BLaER1 (cell line): ENCODE measurements at regions not wholly inside any gene's neighbourhood (a gene's known extent, or its start where the extent isn't known, plus 50 kb on each side); places are given as distances from the start of the nearest gene placed in this dataset.
A peak's percentile ranks its signal among the peaks of the same experiment; 100 is the strongest.

Experiments
- H3K27ac ChIP-seq: shearing (Covaris generic); formaldehyde crosslinking; 2 replicates; pipeline ENCODE4 v1.8.1; 2022
- H3K27me3 ChIP-seq: shearing (Covaris generic); formaldehyde crosslinking; 2 replicates; pipeline ENCODE4 v1.8.1; 2022
- H3K36me3 ChIP-seq: shearing (Covaris generic); formaldehyde crosslinking; 2 replicates; pipeline ENCODE4 v1.8.1; 2022
- H3K4me1 ChIP-seq: shearing (Covaris generic); formaldehyde crosslinking; 2 replicates; pipeline ENCODE4 v1.8.1; 2022
- H3K4me2 ChIP-seq: shearing (Covaris generic); formaldehyde crosslinking; 2 replicates; pipeline ENCODE4 v1.8.1; 2022
- H3K4me3 ChIP-seq: shearing (Covaris generic); formaldehyde crosslinking; 2 replicates; pipeline ENCODE4 v1.8.1; 2022
- H3K9ac ChIP-seq: shearing (Covaris generic); formaldehyde crosslinking; 2 replicates; pipeline ENCODE4 v1.8.1; 2022
- H3K9me3 ChIP-seq: shearing (Covaris generic); formaldehyde crosslinking; 2 replicates; pipeline ENCODE4 v1.8.1; 2022
- H4K20me1 ChIP-seq: shearing (Covaris generic); formaldehyde crosslinking; 2 replicates; pipeline ENCODE4 v1.8.1; 2022
- Cebpa-rat ChIP-seq: shearing (Covaris generic); IDR thresholded peaks from 2 replicates; pipeline ENCODE4 v1.8.1; 2022

- H3K27me3 ChIP-seq = 0 out of 2 replicates have a peak, but pooled peaks cover 3% of the 10 kb centered on the region
- H3K4me3 ChIP-seq = no peak overlapping the region
- H3K27ac ChIP-seq = no peak overlapping the region
- H3K4me2 ChIP-seq = no peak overlapping the region
- H3K9ac ChIP-seq = no peak overlapping the region
- H3K9me3 ChIP-seq = no peaks in the 10 kb centered on the region
- TF ChIP-seq Cebpa-rat = no peak
- no peaks in the 10 kb centered on the region for H3K36me3 ChIP-seq
- no peaks in the 10 kb centered on the region for H3K4me1 ChIP-seq
- no peaks in the 10 kb centered on the region for H4K20me1 ChIP-seq
These were observed 89.2 kb upstream of the IGSF21 start for GRCh38 chr1:18018366-18018765.

GRCh38 chr1:18020021-18020817, 87.4 kb upstream of the IGSF21 start:
- Histone ChIP-seq H3K27ac (no peak overlapping the region), H3K36me3 (no peaks in the 10 kb centered on the region), H3K4me2 (no peak overlapping the region), H3K4me3 (no peak overlapping the region), H3K9ac (no peak overlapping the region), H3K27me3 (0 out of 2 replicates have a peak, but pooled peaks cover 3% of the 10 kb centered on the region), H4K20me1 (no peaks in the 10 kb centered on the region), H3K4me1 (no peaks in the 10 kb centered on the region), H3K9me3 (no peaks in the 10 kb centered on the region)
- TF ChIP-seq Cebpa-rat = no peak

- no peaks in the 10 kb centered on the region for H4K20me1 ChIP-seq
- H3K4me2 ChIP-seq = no peak overlapping the region
- H3K9ac ChIP-seq = no peak overlapping the region
- no peaks in the 10 kb centered on the region for H3K9me3 ChIP-seq
- 0 out of 2 replicates have a peak, but pooled peaks cover 3% of the 10 kb centered on the region for H3K27me3 ChIP-seq
- no peak for TF ChIP-seq Cebpa-rat
- H3K4me1 ChIP-seq = no peaks in the 10 kb centered on the region
- no peak overlapping the region for H3K27ac ChIP-seq
- H3K36me3 ChIP-seq = no peaks in the 10 kb centered on the region
- H3K4me3 ChIP-seq = no peak overlapping the region
These were observed 86.4 kb upstream of the IGSF21 start for GRCh38 chr1:18021242-18021641.

GRCh38 chr1:18032172-18032859, 75.3 kb upstream of the IGSF21 start:
- H3K4me3 ChIP-seq = no peak overlapping the region
- H3K27ac ChIP-seq = no peak overlapping the region
- H3K27me3 ChIP-seq = no peaks in the 10 kb centered on the region
- H3K36me3 ChIP-seq = no peaks in the 10 kb centered on the region
- no peak overlapping the region for H3K9ac ChIP-seq
- no peak overlapping the region for H3K4me2 ChIP-seq
- no peaks in the 10 kb centered on the region for H3K9me3 ChIP-seq
- no peak for TF ChIP-seq Cebpa-rat
- no peaks in the 10 kb centered on the region for H3K4me1 ChIP-seq
- no peaks in the 10 kb centered on the region for H4K20me1 ChIP-seq

GRCh38 chr1:18035145-18035544, 72.5 kb upstream of the IGSF21 start:
- no peaks in the 10 kb centered on the region for H3K27me3 ChIP-seq

GRCh38 chr1:18037651-18038050, 69.9 kb upstream of the IGSF21 start:
- Histone ChIP-seq H3K9ac (no peak overlapping the region), H3K4me1 (peaks cover 17% of the 10 kb centered on the region), H3K9me3 (no peaks in the 10 kb centered on the region), H3K36me3 (no peaks in the 10 kb centered on the region), H3K4me2 (no peak overlapping the region), H3K4me3 (no peak overlapping the region), H4K20me1 (no peaks in the 10 kb centered on the region), H3K27ac (no peak overlapping the region), H3K27me3 (no peaks in the 10 kb centered on the region)
- no peak for TF ChIP-seq Cebpa-rat

More at GRCh38 chr1:18035145-18035544, 72.5 kb upstream of the IGSF21 start:
- H3K4me1 ChIP-seq = no peaks in the 10 kb centered on the region
- H3K4me3 ChIP-seq = no peak overlapping the region
- no peak overlapping the region for H3K9ac ChIP-seq
- no peak overlapping the region for H3K27ac ChIP-seq
- H3K4me2 ChIP-seq = no peak overlapping the region
- no peak for TF ChIP-seq Cebpa-rat
- no peaks in the 10 kb centered on the region for H3K36me3 ChIP-seq
- H4K20me1 ChIP-seq = no peaks in the 10 kb centered on the region
- no peaks in the 10 kb centered on the region for H3K9me3 ChIP-seq

- no peak overlapping the region for H3K4me3 ChIP-seq
- no peak for TF ChIP-seq Cebpa-rat
- H3K9ac ChIP-seq = no peak overlapping the region
- no peak overlapping the region for H3K27ac ChIP-seq
- peaks cover 17% of the 10 kb centered on the region for H3K4me1 ChIP-seq
- no peaks in the 10 kb centered on the region for H3K9me3 ChIP-seq
- no peak overlapping the region for H3K4me2 ChIP-seq
- no peaks in the 10 kb centered on the region for H3K36me3 ChIP-seq
- no peaks in the 10 kb centered on the region for H3K27me3 ChIP-seq
- no peaks in the 10 kb centered on the region for H4K20me1 ChIP-seq
These were observed 69.5 kb upstream of the IGSF21 start for GRCh38 chr1:18038051-18038450.

- H3K27ac ChIP-seq = no peak overlapping the region
- no peaks in the 10 kb centered on the region for H3K36me3 ChIP-seq
- no peak overlapping the region for H3K4me3 ChIP-seq
- H3K4me1 ChIP-seq = peaks cover 17% of the 10 kb centered on the region
- TF ChIP-seq Cebpa-rat = no peak
- no peak overlapping the region for H3K9ac ChIP-seq
- H4K20me1 ChIP-seq = no peaks in the 10 kb centered on the region
- H3K27me3 ChIP-seq = no peaks in the 10 kb centered on the region
- H3K4me2 ChIP-seq = no peak overlapping the region
- no peaks in the 10 kb centered on the region for H3K9me3 ChIP-seq
These were observed 68.5 kb upstream of the IGSF21 start for GRCh38 chr1:18039102-18039501.

GRCh38 chr1:18041102-18041501, 66.5 kb upstream of the IGSF21 start:
- Histone ChIP-seq H4K20me1 (no peaks in the 10 kb centered on the region), H3K4me3 (no peak overlapping the region), H3K4me2 (peak overlapping the region; percentile 54), H3K27me3 (no peaks in the 10 kb centered on the region), H3K4me1 (peaks cover 17% of the 10 kb centered on the region), H3K9ac (no peak overlapping the region), H3K36me3 (no peaks in the 10 kb centered on the region), H3K27ac (no peak overlapping the region), H3K9me3 (no peaks in the 10 kb centered on the region)
- no peak for TF ChIP-seq Cebpa-rat

GRCh38 chr1:18041685-18042355, 65.8 kb upstream of the IGSF21 start:
- Histone ChIP-seq H3K4me2 (peak overlapping the region; percentile 54), H3K27ac (no peak overlapping the region), H3K9ac (no peak overlapping the region), H3K9me3 (no peaks in the 10 kb centered on the region), H3K4me1 (peaks cover 17% of the 10 kb centered on the region), H3K27me3 (no peaks in the 10 kb centered on the region), H3K4me3 (no peak overlapping the region), H4K20me1 (no peaks in the 10 kb centered on the region), H3K36me3 (no peaks in the 10 kb centered on the region)
- TF ChIP-seq Cebpa-rat = no peak
